Keratinocyte (primary cell): ENCODE measurements at regions not wholly inside any gene's neighbourhood (a gene's known extent, or its start where the extent isn't known, plus 50 kb on each side); places are given as distances from the start of the nearest gene placed in this dataset.

Experiments
- DNase-seq: peaks from one replicate; pipeline ENCODE4 v3.0.0-alpha.2; 2011; ENCODE audit warnings: low read depth, missing footprints, low spot score
- FAIRE-seq: peaks from 2 replicates; lab custom pipeline; 2011; peaks lifted over from hg19 to GRCh38; lab: Jason Lieb, UNC
- H2AFZ ChIP-seq: 2 replicates; pipeline ENCODE4 v1.6.0; 2012; ENCODE audit warnings: low read length, control low read depth, inconsistent platforms; ENCODE audit not compliant: control insufficient read depth
- H3K27ac ChIP-seq: 2 replicates; pipeline ENCODE4 v1.5.1; 2011; ENCODE audit warnings: low read length; ENCODE audit not compliant: control insufficient read depth, insufficient read depth
- H3K27me3 ChIP-seq: 3 replicates; pipeline ENCODE4 v1.6.0; 2011; ENCODE audit warnings: low read length; ENCODE audit not compliant: control insufficient read depth, insufficient read depth; ENCODE audit errors: extremely low read depth
- H3K36me3 ChIP-seq, 2 experiments: 2 replicates in 1 of 2; 3 replicates in 1 of 2; pipeline ENCODE4 v1.5.1; 2011; ENCODE audit warnings: low read length in 2 of 2, mild to moderate bottlenecking in 1 of 2; ENCODE audit not compliant: control insufficient read depth in 2 of 2, insufficient read depth in 2 of 2; ENCODE audit errors: extremely low read depth in 1 of 2
- H3K4me1 ChIP-seq: 3 replicates; pipeline ENCODE4 v1.5.1; 2011; ENCODE audit warnings: low read length; ENCODE audit not compliant: control insufficient read depth, insufficient read depth; ENCODE audit errors: extremely low read depth
- H3K4me2 ChIP-seq: 3 replicates; pipeline ENCODE4 v1.6.0; 2011; ENCODE audit warnings: low read depth, low read length; ENCODE audit not compliant: control insufficient read depth, insufficient read depth; ENCODE audit errors: extremely low read depth
- H3K4me3 ChIP-seq, 3 experiments: fragments of 200-600 bp in 1 of 3; sonication (generic) in 1 of 3; 2 replicates in 2 of 3; 3 replicates in 1 of 3; pipeline ENCODE4 v1.5.1; 2011 to 2016; ENCODE audit warnings: low read length in 3 of 3, mild to moderate bottlenecking in 3 of 3, control low read depth in 2 of 3, inconsistent platforms in 1 of 3, low read depth in 1 of 3, mixed read lengths in 1 of 3, mixed run types in 1 of 3, moderate library complexity in 1 of 3; ENCODE audit not compliant: control insufficient read depth in 2 of 3, insufficient read depth in 2 of 3; ENCODE audit errors: extremely low read depth in 1 of 3
- H3K79me2 ChIP-seq: 2 replicates; pipeline ENCODE4 v1.6.0; 2012; ENCODE audit warnings: low read length; ENCODE audit not compliant: control insufficient read depth, insufficient read depth
- H3K9ac ChIP-seq: 3 replicates; pipeline ENCODE4 v1.6.0; 2011; ENCODE audit warnings: low read length; ENCODE audit not compliant: control insufficient read depth, insufficient read depth; ENCODE audit errors: extremely low read depth
- H3K9me1 ChIP-seq: 3 replicates; pipeline ENCODE4 v1.6.0; 2011; ENCODE audit warnings: low read length; ENCODE audit not compliant: control insufficient read depth, insufficient read depth; ENCODE audit errors: extremely low read depth
- H3K9me3 ChIP-seq: 2 replicates; pipeline ENCODE4 v1.5.1; 2012; ENCODE audit warnings: low read depth, low read length; ENCODE audit not compliant: control insufficient read depth
- H4K20me1 ChIP-seq: 3 replicates; pipeline ENCODE4 v1.6.0; 2011; ENCODE audit warnings: low read length; ENCODE audit not compliant: control insufficient read depth, insufficient read depth; ENCODE audit errors: extremely low read depth
- EZH2 ChIP-seq: IDR thresholded peaks from one replicate; pipeline ENCODE4 v1.6.1; 2012; ENCODE audit warnings: inconsistent platforms, mild to moderate bottlenecking, low read length, moderate library complexity
- dilution Hi-C: fragments of 300-500 bp; cut with MboI; formaldehyde crosslinking; loops from one replicate; pipeline ENCODE4 v1.7.0; 2020; ENCODE audit warnings: low sequenced_read_pairs; ENCODE audit not compliant: extremely low pct_ligation_motif_present
- TF ChIP-seq, protein P1 (sequence below), 3 experiments: IDR thresholded peaks in 1 of 3; conservative IDR thresholded peaks in 1 of 3; optimal IDR thresholded peaks in 1 of 3; 2 replicates in 2 of 3; 3 replicates in 1 of 3; pipeline versions ENCODE3 to v1.5.1; 2011; ENCODE audit warnings: low read length in 3 of 3, mild to moderate bottlenecking in 3 of 3, moderate library complexity in 2 of 3, control low read depth in 1 of 3, inconsistent platforms in 1 of 3; ENCODE audit not compliant: insufficient read depth in 2 of 3; ENCODE audit errors: extremely low read depth in 1 of 3

DNA sequence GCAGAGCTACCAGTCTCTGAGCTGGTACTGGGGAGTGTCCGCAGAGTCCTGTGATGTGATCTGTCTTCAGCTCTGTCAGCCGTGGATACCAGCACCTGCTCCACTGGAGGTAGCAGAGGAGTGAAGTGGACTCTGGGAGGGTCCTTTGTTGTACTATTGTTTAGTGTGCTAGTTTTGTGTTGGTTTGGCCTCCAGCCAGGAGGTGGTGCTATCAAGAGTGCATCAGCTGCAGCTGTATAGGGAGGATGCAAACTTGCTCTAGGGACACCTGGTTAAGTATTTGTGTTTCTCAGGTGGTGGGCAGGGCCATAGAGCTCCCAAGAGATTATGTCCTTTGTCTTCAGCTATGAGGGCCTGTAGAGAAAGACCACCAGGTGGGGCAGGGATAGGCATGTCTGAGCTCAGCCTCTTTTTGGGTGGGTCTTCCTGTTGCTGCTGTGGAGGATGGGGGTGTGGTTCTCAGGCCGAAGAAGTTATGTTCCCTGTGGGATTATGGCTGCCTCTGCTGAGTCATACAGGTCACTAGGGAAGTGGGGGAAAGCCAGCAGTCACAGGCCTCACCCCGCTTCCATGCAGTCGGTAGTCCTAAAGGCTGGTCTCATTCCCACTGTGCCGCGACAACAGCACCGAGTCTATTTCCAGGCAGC, 443.2 kb upstream of the TBL1XR1 start:
- dilution Hi-C loops, result no loop called here
- Histone ChIP-seq H3K4me3 (no peak overlapping the region), H3K9me1 (no peaks in the 10 kb centered on the region), H3K9me3 (no peaks in the 10 kb centered on the region), H3K4me1 (peaks cover 4% of the 10 kb centered on the region), H3K36me3 (no peaks in the 10 kb centered on the region), H3K9ac (no peak overlapping the region), H2AFZ (peak overlapping the region; percentile 30), H3K27me3 (no peaks in the 10 kb centered on the region), H3K27ac (no peak overlapping the region), H3K79me2 (no peaks in the 10 kb centered on the region), H3K4me2 (no peak overlapping the region), H4K20me1 (no peaks in the 10 kb centered on the region)
- FAIRE-seq, result no peak
- DNase-seq, result no peak
- TF ChIP-seq EZH2, result no peak
- TF ChIP-seq, protein P1, sequence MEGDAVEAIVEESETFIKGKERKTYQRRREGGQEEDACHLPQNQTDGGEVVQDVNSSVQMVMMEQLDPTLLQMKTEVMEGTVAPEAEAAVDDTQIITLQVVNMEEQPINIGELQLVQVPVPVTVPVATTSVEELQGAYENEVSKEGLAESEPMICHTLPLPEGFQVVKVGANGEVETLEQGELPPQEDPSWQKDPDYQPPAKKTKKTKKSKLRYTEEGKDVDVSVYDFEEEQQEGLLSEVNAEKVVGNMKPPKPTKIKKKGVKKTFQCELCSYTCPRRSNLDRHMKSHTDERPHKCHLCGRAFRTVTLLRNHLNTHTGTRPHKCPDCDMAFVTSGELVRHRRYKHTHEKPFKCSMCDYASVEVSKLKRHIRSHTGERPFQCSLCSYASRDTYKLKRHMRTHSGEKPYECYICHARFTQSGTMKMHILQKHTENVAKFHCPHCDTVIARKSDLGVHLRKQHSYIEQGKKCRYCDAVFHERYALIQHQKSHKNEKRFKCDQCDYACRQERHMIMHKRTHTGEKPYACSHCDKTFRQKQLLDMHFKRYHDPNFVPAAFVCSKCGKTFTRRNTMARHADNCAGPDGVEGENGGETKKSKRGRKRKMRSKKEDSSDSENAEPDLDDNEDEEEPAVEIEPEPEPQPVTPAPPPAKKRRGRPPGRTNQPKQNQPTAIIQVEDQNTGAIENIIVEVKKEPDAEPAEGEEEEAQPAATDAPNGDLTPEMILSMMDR (optimal IDR thresholded peaks at IDR 0.05 in 1 of 3, IDR thresholded peaks at IDR 0.05 in 1 of 3, conservative IDR thresholded peaks at IDR 0.05 in 1 of 3; ENCODE audit: extremely low read depth in 1 of 3, insufficient read depth in 2 of 3, low read length in 3 of 3), result no peak

GRCh38 chr3:177641206-177641605, 443.9 kb upstream of the TBL1XR1 start:
- no peaks in the 10 kb centered on the region for H3K9me3 ChIP-seq
- no peak for DNase-seq
- no peak overlapping the region for H3K9ac ChIP-seq
- dilution Hi-C loops, result no loop called here
- H3K4me3 ChIP-seq, result no peak overlapping the region
- H3K4me2 ChIP-seq, result no peak overlapping the region
- no peaks in the 10 kb centered on the region for H4K20me1 ChIP-seq
- no peak overlapping the region for H2AFZ ChIP-seq
- no peaks in the 10 kb centered on the region for H3K9me1 ChIP-seq
- TF ChIP-seq EZH2, result no peak
- TF ChIP-seq, protein P1 (optimal IDR thresholded peaks at IDR 0.05 in 1 of 3, IDR thresholded peaks at IDR 0.05 in 1 of 3, conservative IDR thresholded peaks at IDR 0.05 in 1 of 3; ENCODE audit: extremely low read depth in 1 of 3, insufficient read depth in 2 of 3, low read length in 3 of 3), result no peak
- peaks cover 4% of the 10 kb centered on the region for H3K4me1 ChIP-seq
- no peaks in the 10 kb centered on the region for H3K27me3 ChIP-seq
- H3K79me2 ChIP-seq, result no peaks in the 10 kb centered on the region
- H3K27ac ChIP-seq, result no peak overlapping the region
- FAIRE-seq, result no peak
- H3K36me3 ChIP-seq, result no peaks in the 10 kb centered on the region
